HepG2 (cell line): ENCODE measurements at regions not wholly inside any gene's neighbourhood (a gene's known extent, or its start where the extent isn't known, plus 50 kb on each side); places are given as distances from the start of the nearest gene placed in this dataset.

ENCODE experiments used
- ATAC-seq: fragments of 200-7000 bp; cut with Tn5 transposase; 3 replicates; pipeline ENCODE4 v1.9.1; 2020; ENCODE audit warnings: mild to moderate bottlenecking, moderate library complexity
- BruUV-seq: library from RNA; stranded (reverse); fragments of 400-500 nt; replicated peaks from 2 replicates; lab custom pipeline; 2021; lab: Mats Ljungman, UMichigan
- CTCF ChIA-PET: fragments of 300-600 bp; formaldehyde crosslinking; extraction: SDS; loops from one replicate; lab custom pipeline; 2021; ENCODE audit warnings: low total read pairs, inconsistent platforms, low intra/inter-chr PET ratio; lab: Yijun Ruan, JAX
- POLR2A ChIA-PET: fragments of 350-600 bp; sonication (Branson Sonifier 250); formaldehyde crosslinking; loops from one replicate; lab custom pipeline; 2020; ENCODE audit warnings: antibody characterized with exemption, inconsistent platforms; lab: Yijun Ruan, JAX
- DNase-seq: peaks from one replicate; pipeline ENCODE4 v3.0.0-alpha.2; 2015; ENCODE audit warnings: low spot score
- FAIRE-seq: peaks from 3 replicates; lab custom pipeline; 2011; peaks lifted over from hg19 to GRCh38; lab: Jason Lieb, UNC
- H2AFZ ChIP-seq: one replicate; pipeline ENCODE4 v1.6.1; 2011; ENCODE audit warnings: low read length, inconsistent platforms
- H3K27ac ChIP-seq: fragments of 300-600 bp; 3 replicates; pipeline ENCODE4 v1.8.0; 2011; ENCODE audit warnings: mixed run types, mild to moderate bottlenecking, mixed read lengths, low read length, inconsistent platforms; ENCODE audit not compliant: insufficient read depth; ENCODE audit errors: extremely low read length
- H3K27me3 ChIP-seq, 2 experiments: fragments of 200-600 bp in 1 of 2; 2 replicates in 1 of 2; 3 replicates in 1 of 2; pipeline versions ENCODE4 v1.6.0 to v1.8.0; 2011; ENCODE audit warnings: low read length in 2 of 2, mild to moderate bottlenecking in 2 of 2, moderate library complexity in 2 of 2, inconsistent platforms in 1 of 2; ENCODE audit not compliant: insufficient read depth in 2 of 2, control insufficient read depth in 1 of 2
- H3K36me3 ChIP-seq, 2 experiments: fragments of 200-600 bp in 1 of 2; replicated peaks in 1 of 2; 2 replicates in 1 of 2; 3 replicates in 1 of 2; pipeline versions ENCODE4 v1.5.1 to v1.8.0; 2011; ENCODE audit warnings: low read length in 2 of 2, inconsistent platforms in 1 of 2; ENCODE audit not compliant: insufficient read depth in 2 of 2, control insufficient read depth in 1 of 2
- H3K4me1 ChIP-seq: 2 replicates; pipeline ENCODE4 v1.5.1; 2012; ENCODE audit warnings: low read length, inconsistent platforms; ENCODE audit not compliant: insufficient read depth
- H3K4me2 ChIP-seq: 2 replicates; pipeline ENCODE4 v1.6.0; 2011; ENCODE audit warnings: low read depth, low read length, inconsistent platforms
- H3K4me3 ChIP-seq, 3 experiments: fragments of 200-600 bp in 1 of 3; sonication (generic), shearing (Covaris generic) in 1 of 3; replicated peaks in 1 of 3; 2 replicates each; pipeline ENCODE4 v1.5.1; 2011 to 2016; ENCODE audit warnings: low read length in 3 of 3, inconsistent platforms in 2 of 3, low read depth in 2 of 3, mild to moderate bottlenecking in 2 of 3, control low read depth in 1 of 3, mixed read lengths in 1 of 3; ENCODE audit not compliant: insufficient read depth in 1 of 3
- H3K79me2 ChIP-seq: one replicate; pipeline ENCODE4 v1.6.1; 2011; ENCODE audit warnings: low read length, inconsistent platforms; ENCODE audit not compliant: insufficient read depth
- H3K9ac ChIP-seq: 2 replicates; pipeline ENCODE4 v1.6.0; 2011; ENCODE audit warnings: mild to moderate bottlenecking, low read depth, low read length, inconsistent platforms; ENCODE audit not compliant: insufficient read depth
- H3K9me3 ChIP-seq: 2 replicates; pipeline ENCODE4 v1.5.1; 2012; ENCODE audit warnings: mild to moderate bottlenecking, low read length
- H4K20me1 ChIP-seq: 2 replicates; pipeline ENCODE4 v1.6.0; 2011; ENCODE audit warnings: inconsistent platforms, mild to moderate bottlenecking, low read length, moderate library complexity; ENCODE audit not compliant: insufficient read depth
- CHD2 ChIP-seq: IDR thresholded peaks from 2 replicates; pipeline ENCODE4 v1.6.1; 2011; ENCODE audit warnings: low read depth, low read length, improper control_type of control experiment
- CREBL2 ChIP-seq: sonication (generic); formaldehyde crosslinking; IDR thresholded peaks from 2 replicates; pipeline ENCODE4 v1.8.1; 2023; ENCODE audit warnings: missing genetic modification reagents, mild to moderate bottlenecking, borderline replicate concordance
- DNMT1 ChIP-seq: sonication (generic); formaldehyde crosslinking; IDR thresholded peaks from 2 replicates; pipeline ENCODE4 v1.5.1; 2020; ENCODE audit warnings: mild to moderate bottlenecking, missing genetic modification reagents
- DR1 ChIP-seq: sonication (generic); formaldehyde crosslinking; IDR thresholded peaks from 2 replicates; pipeline ENCODE4 v1.8.0; 2021; ENCODE audit warnings: mild to moderate bottlenecking, missing genetic modification reagents, inconsistent platforms
- DZIP1 ChIP-seq: sonication (generic); formaldehyde crosslinking; IDR thresholded peaks from 2 replicates; pipeline ENCODE4 v1.5.0; 2020; ENCODE audit warnings: mild to moderate bottlenecking, missing genetic modification reagents
- FOXA1 ChIP-seq, 2 experiments: fragments of 450-650 bp in 1 of 2; sonication (generic) in 1 of 2; formaldehyde crosslinking in 1 of 2; IDR thresholded peaks; 2 replicates each; pipeline versions ENCODE4 v1.4.0 to v1.6.1; 2016 to 2020; ENCODE audit warnings: missing genetic modification reagents in 1 of 2
- FOXJ3 ChIP-seq: sonication (generic); formaldehyde crosslinking; IDR thresholded peaks from 2 replicates; pipeline ENCODE4 v1.4.0; 2020; ENCODE audit warnings: missing genetic modification reagents, mild to moderate bottlenecking, borderline replicate concordance
- HNRNPLL ChIP-seq: fragments of 200-400 bp; formaldehyde crosslinking; IDR thresholded peaks from 2 replicates; pipeline ENCODE4 v1.6.1; 2017; ENCODE audit warnings: mild to moderate bottlenecking, low read depth, low read length; ENCODE audit not compliant: poor library complexity, severe bottlenecking
- KAT2B ChIP-seq: fragments of 150-350 bp; IDR thresholded peaks from 2 replicates; pipeline ENCODE4 v1.6.1; 2014; ENCODE audit warnings: low read depth, low read length, borderline replicate concordance
- MLLT10 ChIP-seq: sonication (generic); formaldehyde crosslinking; IDR thresholded peaks from 2 replicates; pipeline ENCODE4 v1.4.0; 2020; ENCODE audit warnings: missing genetic modification reagents
- PHF21A ChIP-seq: sonication (generic); formaldehyde crosslinking; IDR thresholded peaks from 2 replicates; pipeline ENCODE4 v1.5.0; 2020; ENCODE audit warnings: mild to moderate bottlenecking, missing genetic modification reagents
- RFX1 ChIP-seq: fragments of 450-650 bp; IDR thresholded peaks from 2 replicates; pipeline ENCODE4 v1.6.1; 2017
- SP1 ChIP-seq, 2 experiments: fragments of 450-650 bp in 1 of 2; sonication (generic) in 1 of 2; formaldehyde crosslinking in 1 of 2; IDR thresholded peaks; 2 replicates each; pipeline versions ENCODE4 v1.4.0 to v1.6.1; 2016 to 2020; ENCODE audit warnings: missing genetic modification reagents in 1 of 2
- TBX3 ChIP-seq: fragments of 450-650 bp; IDR thresholded peaks from 2 replicates; pipeline ENCODE4 v1.6.1; 2017; ENCODE audit warnings: antibody characterized with exemption, mild to moderate bottlenecking, inconsistent platforms, borderline replicate concordance
- ZMYM4 ChIP-seq: sonication (generic); formaldehyde crosslinking; IDR thresholded peaks from 2 replicates; pipeline ENCODE4 v1.8.1; 2023; ENCODE audit warnings: mild to moderate bottlenecking, missing genetic modification reagents
- ZNF207 ChIP-seq: fragments of 450-650 bp; IDR thresholded peaks from 2 replicates; pipeline ENCODE4 v1.6.1; 2016; ENCODE audit warnings: antibody characterized with exemption, borderline replicate concordance
- ZNF382 ChIP-seq: sonication (generic); formaldehyde crosslinking; IDR thresholded peaks from 2 replicates; pipeline ENCODE4 v1.5.0; 2020; ENCODE audit warnings: missing genetic modification reagents, mild to moderate bottlenecking, borderline replicate concordance
- ZNF652 ChIP-seq: IDR thresholded peaks from 2 replicates; pipeline ENCODE4 v1.6.1; 2016; ENCODE audit warnings: low read depth, borderline replicate concordance
- ZNF816 ChIP-seq: sonication (generic); formaldehyde crosslinking; IDR thresholded peaks from 2 replicates; pipeline ENCODE4 v1.8.0; 2022; ENCODE audit warnings: missing genetic modification reagents, mild to moderate bottlenecking, borderline replicate concordance
- WGBS: methylation state at CpG from one replicate; pipeline ENCODE4 v1.1.6; 2017; ENCODE audit warnings: low lambda C conversion rate; 5-methylcytosine and 5-hydroxymethylcytosine counted together
- in situ Hi-C: cut with HindIII; loops from 2 replicates; pipeline ENCODE4 v1.10.0; 2017; ENCODE audit warnings: low pct_unique_long_range_greater_than_20kb; ENCODE audit not compliant: extremely low pct_ligation_motif_present
- intact Hi-C: fragments of 100-400 bp; cut with micrococcal nuclease; formaldehyde crosslinking; loops from one replicate; pipeline ENCODE4 v1.10.0; 2022; ENCODE audit not compliant: unreplicated experiment

- Histone ChIP-seq H3K4me3 (no peak overlapping the region), H3K27ac (no peak overlapping the region), H3K79me2 (no peaks in the 10 kb centered on the region), H2AFZ (no peak overlapping the region), H4K20me1 (no peaks in the 10 kb centered on the region), H3K9ac (no peak overlapping the region), H3K27me3 (no peaks in the 10 kb centered on the region), H3K4me1 (no peaks in the 10 kb centered on the region), H3K36me3 (no peaks in the 10 kb centered on the region), H3K9me3 (peaks cover 91% of the 10 kb centered on the region), H3K4me2 (no peak overlapping the region)
- TF ChIP-seq ZMYM4 (CRISPR knock-in tag) (no peak), TBX3 (no peak)
- in situ Hi-C loops = no loop called here
- ChIA-PET POLR2A (no interaction called here), CTCF (no interaction called here)
- intact Hi-C loops = no loop called here
- DNase-seq (no peak), FAIRE-seq (no peak), ATAC-seq (no peak)
- 2% methylated on average over 3 of the region's 3 CpGs for WGBS
- no TSS peak for BruUV-seq
Measured at GRCh38 chr2:123518367-123518766, 506.7 kb upstream of the CNTNAP5 start.

- H3K4me3 ChIP-seq = no peak overlapping the region
- intact Hi-C loops = no loop called here
- no peak overlapping the region for H3K27ac ChIP-seq
- H3K4me2 ChIP-seq = no peak overlapping the region
- FAIRE-seq = no peak
- CTCF ChIA-PET = no interaction called here
- H3K36me3 ChIP-seq = no peaks in the 10 kb centered on the region
- no peaks in the 10 kb centered on the region for H4K20me1 ChIP-seq
- no peak for ATAC-seq
- H3K27me3 ChIP-seq = no peaks in the 10 kb centered on the region
- H3K9me3 ChIP-seq = peaks cover 92% of the 10 kb centered on the region
- H3K79me2 ChIP-seq = no peaks in the 10 kb centered on the region
- POLR2A ChIA-PET = no interaction called here
- in situ Hi-C loops = no loop called here
- no peak overlapping the region for H3K9ac ChIP-seq
- no TSS peak for BruUV-seq
- no peak overlapping the region for H2AFZ ChIP-seq
- WGBS = 2% methylated on average over 1 of the region's 1 CpG
- no peak for DNase-seq
- no peaks in the 10 kb centered on the region for H3K4me1 ChIP-seq
- TF ChIP-seq FOXA1 (IDR thresholded peaks at IDR 0.05) (no peak), FOXA1 (CRISPR knock-in tag; IDR thresholded peaks at IDR 0.05) (no peak), SP1 (IDR thresholded peaks at IDR 0.05) (no peak), SP1 (CRISPR knock-in tag; IDR thresholded peaks at IDR 0.05) (no peak), ZNF382 (CRISPR knock-in tag) (no peak), FOXJ3 (CRISPR knock-in tag) (no peak), RFX1 (no peak), ZNF207 (no peak), CREBL2 (no peak), ZNF652 (CRISPR knock-in tag) (no peak), DR1 (no peak), MLLT10 (no peak), DZIP1 (no peak), HNRNPLL (no peak), KAT2B (no peak), CHD2 (no peak), ZNF816 (no peak), DNMT1 (CRISPR knock-in tag) (no peak), PHF21A (CRISPR knock-in tag) (no peak)
Measured at GRCh38 chr2:123521854-123522253, 503.2 kb upstream of the CNTNAP5 start.
